CD14-positive monocyte (primary cell): ENCODE measurements at regions not wholly inside any gene's neighbourhood (a gene's known extent, or its start where the extent isn't known, plus 50 kb on each side); places are given as distances from the start of the nearest gene placed in this dataset.
A peak's percentile ranks its signal among the peaks of the same experiment; 100 is the strongest.
"Not testable (repeated sequence)": the region's sequence is repeated elsewhere in the genome, so short reads cannot be mapped to it uniquely, and the experiment has no call there.

Experiments used
- DNase-seq, 3 donors: peaks; one replicate each; pipeline ENCODE4 v3.0.0-alpha.2; 2011 to 2022
- H2AFZ ChIP-seq: 2 replicates; pipeline ENCODE4 v1.6.0; 2012; ENCODE audit warnings: mild to moderate bottlenecking, low read depth, low read length, inconsistent platforms; ENCODE audit not compliant: insufficient read depth, poor library complexity, severe bottlenecking
- H3K27ac ChIP-seq, 2 donors: 1 replicate in 1 of 2; 2 replicates in 1 of 2; pipeline ENCODE4 v1.5.1; 2012 to 2013; ENCODE audit warnings: low read length in 2 of 2, control low read depth in 1 of 2, inconsistent platforms in 1 of 2, low read depth in 1 of 2, mild to moderate bottlenecking in 1 of 2
- H3K27me3 ChIP-seq, 2 donors: one replicate each; pipeline versions ENCODE4 v1.6.0 to v1.6.1; 2011 to 2013; ENCODE audit warnings: low read length in 2 of 2; ENCODE audit not compliant: control insufficient read depth in 2 of 2, insufficient read depth in 2 of 2
- H3K36me3 ChIP-seq, 2 donors: replicated peaks in 1 of 2; 1 replicate in 1 of 2; 2 replicates in 1 of 2; pipeline versions ENCODE4 v1.5.1 to v1.6.1; 2012 to 2013; ENCODE audit warnings: low read length in 2 of 2, control low read depth in 1 of 2, inconsistent platforms in 1 of 2, mild to moderate bottlenecking in 1 of 2; ENCODE audit not compliant: insufficient read depth in 2 of 2, control insufficient read depth in 1 of 2
- H3K4me1 ChIP-seq, 2 donors: 1 replicate in 1 of 2; 2 replicates in 1 of 2; pipeline versions ENCODE4 v1.5.1 to v1.6.1; 2012 to 2013; ENCODE audit warnings: low read length in 2 of 2, control low read depth in 1 of 2, inconsistent platforms in 1 of 2, mild to moderate bottlenecking in 1 of 2, moderate library complexity in 1 of 2; ENCODE audit not compliant: insufficient read depth in 2 of 2, control insufficient read depth in 1 of 2
- H3K4me2 ChIP-seq: replicated peaks from 2 replicates; pipeline ENCODE3; 2012; ENCODE audit warnings: low read length, moderate library complexity, mild to moderate bottlenecking; ENCODE audit not compliant: poor library complexity, severe bottlenecking; ENCODE audit errors: extremely low read depth
- H3K4me3 ChIP-seq, 3 experiments: fragments of 200-600 bp in 1 of 3; sonication (generic) in 1 of 3; replicated peaks in 1 of 3; 1 replicate in 2 of 3; 2 replicates in 1 of 3; pipeline ENCODE4 v1.5.1; 2011 to 2013; ENCODE audit warnings: low read length in 3 of 3, mild to moderate bottlenecking in 3 of 3, control low read depth in 2 of 3, low read depth in 2 of 3, inconsistent platforms in 1 of 3, moderate library complexity in 1 of 3
- H3K79me2 ChIP-seq: 2 replicates; pipeline ENCODE4 v1.6.0; 2012; ENCODE audit warnings: mild to moderate bottlenecking, control low read depth, inconsistent platforms, low read length, moderate library complexity; ENCODE audit not compliant: insufficient read depth
- H3K9ac ChIP-seq: 2 replicates; pipeline ENCODE4 v1.6.0; 2017; ENCODE audit warnings: low read length, mild to moderate bottlenecking; ENCODE audit not compliant: insufficient read depth, poor library complexity, severe bottlenecking
- H3K9me3 ChIP-seq, 2 donors: replicated peaks in 1 of 2; 1 replicate in 1 of 2; 2 replicates in 1 of 2; pipeline versions ENCODE4 v1.5.1 to v1.6.1; 2012 to 2013; ENCODE audit warnings: low read length in 2 of 2, control low read depth in 1 of 2; ENCODE audit not compliant: control insufficient read depth in 1 of 2, insufficient read depth in 1 of 2
- H4K20me1 ChIP-seq: 2 replicates; pipeline ENCODE4 v1.6.0; 2012; ENCODE audit warnings: mild to moderate bottlenecking, low read length, control low read depth, moderate library complexity; ENCODE audit not compliant: insufficient read depth
- H3K27ac Mint-ChIP-seq, 7 donors: one replicate each; pipeline ENCODE4 v1.8.0; 2020; ENCODE audit warnings: mild to moderate bottlenecking in 7 of 7, mixed read lengths in 7 of 7, moderate library complexity in 6 of 7, inconsistent platforms in 2 of 7
- H3K27me3 Mint-ChIP-seq, 3 donors: one replicate each; pipeline ENCODE4 v1.8.0; 2021 to 2022; ENCODE audit warnings: low read depth in 3 of 3, mild to moderate bottlenecking in 3 of 3, mixed read lengths in 3 of 3, moderate library complexity in 3 of 3, inconsistent platforms in 1 of 3
- H3K36me3 Mint-ChIP-seq, 2 donors: one replicate each; pipeline ENCODE4 v1.8.0; 2020; ENCODE audit warnings: mixed read lengths in 2 of 2, inconsistent platforms in 1 of 2, mild to moderate bottlenecking in 1 of 2
- H3K4me1 Mint-ChIP-seq: one replicate; pipeline ENCODE4 v1.8.0; 2020; ENCODE audit warnings: mild to moderate bottlenecking, mixed read lengths
- H3K4me3 Mint-ChIP-seq, 2 donors: one replicate each; pipeline ENCODE4 v1.8.0; 2020; ENCODE audit warnings: mild to moderate bottlenecking in 2 of 2, mixed read lengths in 2 of 2, moderate library complexity in 1 of 2
- H3K9me3 Mint-ChIP-seq, 7 donors: one replicate each; pipeline ENCODE4 v1.8.0; 2020 to 2022; ENCODE audit warnings: mixed read lengths in 7 of 7, mild to moderate bottlenecking in 6 of 7, moderate library complexity in 6 of 7, inconsistent platforms in 2 of 7
- WGBS: methylation state at CpG from one replicate; pipeline ENCODE4 v1.1.5; 2013; ENCODE audit warnings: missing lambda C conversion rate; ENCODE audit not compliant: insufficient coverage; 5-methylcytosine and 5-hydroxymethylcytosine counted together
- intact Hi-C, 2 donors: fragments of 100-400 bp; cut with micrococcal nuclease; formaldehyde crosslinking; loops; one replicate each; pipeline versions ENCODE4 v1.15.0 to v1.15.1; 2023
- TF ChIP-seq, protein P1 (sequence below): fragments of 200-600 bp; IDR thresholded peaks from one replicate; pipeline ENCODE4 v1.8.0; 2022; ENCODE audit warnings: antibody characterized with exemption, mild to moderate bottlenecking

DNA sequence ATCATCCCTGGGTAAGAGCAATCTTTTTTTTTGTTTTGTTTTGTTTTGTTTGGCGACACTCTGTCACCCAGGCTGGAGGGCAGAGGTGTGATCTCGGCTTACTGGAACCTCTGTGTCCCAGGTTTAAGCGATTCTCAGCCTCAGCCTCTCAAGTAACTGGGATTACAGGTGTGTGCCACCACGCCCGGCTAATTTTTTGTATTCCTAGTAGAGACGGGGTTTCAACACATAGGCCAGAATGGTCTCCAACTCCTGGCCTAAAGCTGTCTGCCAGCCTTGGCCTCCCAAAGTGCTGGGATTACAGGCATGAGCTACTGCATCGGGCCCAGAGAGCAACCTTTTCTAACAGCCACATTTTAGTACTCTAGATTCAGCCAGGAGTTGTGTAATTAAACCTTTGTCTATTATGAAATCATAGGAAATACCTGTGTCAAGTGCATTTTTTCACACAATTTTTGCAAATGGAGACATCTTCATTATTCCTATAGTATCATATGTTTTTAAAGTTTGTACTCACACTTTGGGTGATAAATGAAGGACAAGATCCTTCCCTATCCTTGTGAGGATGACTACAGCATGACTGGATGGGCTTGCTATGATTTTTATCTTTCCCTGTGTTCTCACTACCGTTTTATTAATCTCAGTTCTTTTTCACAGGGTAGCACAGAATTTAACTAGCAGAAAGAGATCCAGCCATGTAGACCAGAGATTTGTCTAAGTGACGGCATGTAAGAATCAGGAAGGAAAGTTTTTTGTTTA is 82.6 kb downstream of the OR2B2 start:
- intact Hi-C loops, result loop anchor here in 1 of 2 donors (2.0 kb wide), 1 partner anchor 13 kb away; no protein-coding TSS in a partner anchor
- no peaks in the 10 kb centered on the region for H3K27me3 Mint-ChIP-seq
- peaks cover 0 to 2% (median 0%) of the 10 kb centered on the region in 7 donors for H3K9me3 Mint-ChIP-seq
- Histone ChIP-seq H3K27me3 (no peaks in the 10 kb centered on the region), H2AFZ (peak overlapping the region; percentile 74), H3K4me3 (peak overlapping the region in 1 of 3 experiments; percentile 78), H3K36me3 (no peaks in the 10 kb centered on the region), H3K4me1 (peaks cover 15 to 26% of the 10 kb centered on the region in 2 donors), H3K9ac (no peak overlapping the region), H4K20me1 (no peaks in the 10 kb centered on the region), H3K79me2 (no peaks in the 10 kb centered on the region), H3K4me2 (peak overlapping the region; percentile 91), H3K27ac (no peak overlapping the region), H3K9me3 (no peaks in the 10 kb centered on the region)
- DNase-seq, result no peak
- H3K4me1 Mint-ChIP-seq, result peaks cover 33% of the 10 kb centered on the region
- H3K4me3 Mint-ChIP-seq, result no peak overlapping the region
- no peaks in the 10 kb centered on the region for H3K36me3 Mint-ChIP-seq
- WGBS, result 94% methylated on average over 5 of the region's 9 CpGs
- peak overlapping the region in 2 of 7 donors; percentile 41 to 52 for H3K27ac Mint-ChIP-seq
- TF ChIP-seq, protein P1, sequence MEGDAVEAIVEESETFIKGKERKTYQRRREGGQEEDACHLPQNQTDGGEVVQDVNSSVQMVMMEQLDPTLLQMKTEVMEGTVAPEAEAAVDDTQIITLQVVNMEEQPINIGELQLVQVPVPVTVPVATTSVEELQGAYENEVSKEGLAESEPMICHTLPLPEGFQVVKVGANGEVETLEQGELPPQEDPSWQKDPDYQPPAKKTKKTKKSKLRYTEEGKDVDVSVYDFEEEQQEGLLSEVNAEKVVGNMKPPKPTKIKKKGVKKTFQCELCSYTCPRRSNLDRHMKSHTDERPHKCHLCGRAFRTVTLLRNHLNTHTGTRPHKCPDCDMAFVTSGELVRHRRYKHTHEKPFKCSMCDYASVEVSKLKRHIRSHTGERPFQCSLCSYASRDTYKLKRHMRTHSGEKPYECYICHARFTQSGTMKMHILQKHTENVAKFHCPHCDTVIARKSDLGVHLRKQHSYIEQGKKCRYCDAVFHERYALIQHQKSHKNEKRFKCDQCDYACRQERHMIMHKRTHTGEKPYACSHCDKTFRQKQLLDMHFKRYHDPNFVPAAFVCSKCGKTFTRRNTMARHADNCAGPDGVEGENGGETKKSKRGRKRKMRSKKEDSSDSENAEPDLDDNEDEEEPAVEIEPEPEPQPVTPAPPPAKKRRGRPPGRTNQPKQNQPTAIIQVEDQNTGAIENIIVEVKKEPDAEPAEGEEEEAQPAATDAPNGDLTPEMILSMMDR, result no peak

DNA sequence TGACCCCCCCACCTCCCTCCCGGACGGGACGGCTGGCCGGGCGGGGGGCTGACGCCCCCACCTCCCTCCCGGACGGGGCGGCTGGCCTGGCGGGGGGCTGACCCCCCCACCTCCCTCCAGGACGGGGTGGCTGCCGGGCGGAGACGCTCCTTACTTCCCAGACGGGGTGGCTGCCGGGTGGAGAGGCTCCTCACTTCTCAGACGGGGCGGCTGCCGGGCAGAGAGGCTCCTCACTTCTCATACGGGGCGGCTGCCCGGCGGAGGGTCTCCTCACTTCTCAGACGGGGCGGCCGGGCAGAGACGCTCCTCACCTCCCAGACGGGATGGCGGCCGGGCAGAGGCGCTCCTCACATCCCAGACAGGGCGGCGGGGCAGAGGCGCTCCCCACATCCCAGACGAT is 84.7 kb downstream of the OR2B2 start:
- H4K20me1 ChIP-seq, H3K27ac ChIP-seq, H3K4me2 ChIP-seq, H3K36me3 Mint-ChIP-seq, H3K9ac ChIP-seq, intact Hi-C loops, DNase-seq, H3K79me2 ChIP-seq, H3K4me3 ChIP-seq, H3K9me3 ChIP-seq, H3K27me3 Mint-ChIP-seq, H3K9me3 Mint-ChIP-seq, H3K36me3 ChIP-seq, H3K27me3 ChIP-seq, H3K4me3 Mint-ChIP-seq, H3K27ac Mint-ChIP-seq, H2AFZ ChIP-seq: not testable (repeated sequence)
- WGBS, result 60% methylated on average over 1 of the region's 35 CpGs
- H3K4me1 Mint-ChIP-seq, result peaks cover 40% of the 10 kb centered on the region
- H3K4me1 ChIP-seq, result peaks cover 16 to 27% of the 10 kb centered on the region in 2 donors

DNA sequence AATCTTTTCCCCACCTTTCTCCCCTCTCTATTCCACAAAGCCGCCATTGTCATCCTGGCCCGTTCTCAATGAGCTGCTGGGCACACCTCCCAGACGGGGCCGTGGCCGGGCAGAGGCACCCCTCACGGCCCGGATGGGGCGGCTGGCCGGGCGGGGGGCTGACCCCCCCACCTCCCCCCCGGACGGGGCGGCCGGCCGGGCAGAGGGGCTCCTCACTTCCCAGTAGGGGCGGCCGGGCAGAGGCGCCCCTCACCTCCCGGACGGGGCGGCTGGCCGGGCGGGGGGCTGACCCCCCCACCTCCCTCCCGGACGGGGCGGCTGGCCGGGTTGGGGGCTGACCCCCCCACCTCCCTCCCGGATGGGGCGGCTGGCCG is 85.6 kb downstream of the OR2B2 start:
- H3K9me3 ChIP-seq, H3K36me3 ChIP-seq, H3K9ac ChIP-seq, H3K4me2 ChIP-seq, H3K9me3 Mint-ChIP-seq, H3K4me3 Mint-ChIP-seq, H3K79me2 ChIP-seq, H3K36me3 Mint-ChIP-seq, H3K27ac Mint-ChIP-seq, H3K27me3 Mint-ChIP-seq, intact Hi-C loops, DNase-seq, H3K27ac ChIP-seq, H4K20me1 ChIP-seq, H3K27me3 ChIP-seq, H2AFZ ChIP-seq, H3K4me3 ChIP-seq: not testable (repeated sequence)
- WGBS, result 53% methylated on average over 3 of the region's 30 CpGs
- H3K4me1 Mint-ChIP-seq, result peaks cover 40% of the 10 kb centered on the region
- peaks cover 16 to 27% of the 10 kb centered on the region in 2 donors for H3K4me1 ChIP-seq
